Cardiac septum (tissue), 1 donor: ENCODE measurements at regions not wholly inside any gene's neighbourhood (a gene's known extent, or its start where the extent isn't known, plus 50 kb on each side); places are given as distances from the start of the nearest gene placed in this dataset.

Source experiments
- DNase-seq: peaks from one replicate; pipeline ENCODE4 v3.0.0-alpha.2; 2020; ENCODE audit warnings: low spot score
- intact Hi-C: fragments of 100-400 bp; cut with DNase I; formaldehyde crosslinking; loops from one replicate; pipeline ENCODE4 v1.14.0; 2022
- donor health status: DM: no; HTN: no; CAD: no.

GRCh38 chr7:112881-113280 lies 79.5 kb upstream of the FAM20C start:
- intact Hi-C loops: no loop called here
- no peak for DNase-seq

- intact Hi-C loops: no loop called here
- peak; percentile 84 for DNase-seq
Observed at GRCh38 chr7:115274-115911, 77.0 kb upstream of the FAM20C start.

DNA sequence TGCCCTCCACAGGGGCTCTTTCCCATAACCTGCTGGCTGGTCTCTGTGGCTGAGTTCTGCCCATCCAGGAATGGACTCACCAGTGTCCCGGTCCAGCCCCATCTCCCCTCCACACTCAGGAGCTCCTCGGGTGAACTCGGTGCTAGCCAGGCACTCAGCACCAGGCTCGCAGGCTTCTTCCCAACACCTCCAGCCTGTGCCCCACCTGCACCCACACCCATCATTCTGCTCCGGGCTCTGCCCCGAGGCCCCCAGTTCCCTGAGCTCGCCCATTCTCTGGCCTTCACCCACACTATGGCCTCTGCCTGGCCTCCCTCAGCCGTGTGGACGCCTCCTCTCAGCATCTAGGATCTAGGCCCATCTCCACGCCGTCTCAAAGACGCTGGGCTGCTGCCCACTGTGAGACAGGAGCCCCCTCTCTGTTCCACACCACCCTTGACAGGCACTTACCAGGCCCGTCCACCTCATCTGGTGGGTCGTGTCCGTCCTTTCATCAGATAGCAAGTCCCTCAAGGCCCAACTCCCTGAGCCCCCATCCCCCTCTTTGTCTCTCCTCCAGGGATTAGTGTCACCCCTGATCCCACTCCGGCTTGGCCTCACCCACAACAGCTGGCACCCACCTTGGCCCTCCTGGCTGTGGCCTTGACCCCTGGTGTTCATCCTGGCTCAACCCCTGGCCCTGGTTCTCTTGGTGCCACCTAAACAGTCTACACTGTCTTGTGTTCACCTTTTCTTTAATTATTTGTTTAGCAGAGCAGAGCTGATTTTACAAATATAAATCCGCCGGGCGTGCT lies 76.0 kb upstream of the FAM20C start:
- DNase-seq: no peak
- intact Hi-C loops: no loop called here

DNA sequence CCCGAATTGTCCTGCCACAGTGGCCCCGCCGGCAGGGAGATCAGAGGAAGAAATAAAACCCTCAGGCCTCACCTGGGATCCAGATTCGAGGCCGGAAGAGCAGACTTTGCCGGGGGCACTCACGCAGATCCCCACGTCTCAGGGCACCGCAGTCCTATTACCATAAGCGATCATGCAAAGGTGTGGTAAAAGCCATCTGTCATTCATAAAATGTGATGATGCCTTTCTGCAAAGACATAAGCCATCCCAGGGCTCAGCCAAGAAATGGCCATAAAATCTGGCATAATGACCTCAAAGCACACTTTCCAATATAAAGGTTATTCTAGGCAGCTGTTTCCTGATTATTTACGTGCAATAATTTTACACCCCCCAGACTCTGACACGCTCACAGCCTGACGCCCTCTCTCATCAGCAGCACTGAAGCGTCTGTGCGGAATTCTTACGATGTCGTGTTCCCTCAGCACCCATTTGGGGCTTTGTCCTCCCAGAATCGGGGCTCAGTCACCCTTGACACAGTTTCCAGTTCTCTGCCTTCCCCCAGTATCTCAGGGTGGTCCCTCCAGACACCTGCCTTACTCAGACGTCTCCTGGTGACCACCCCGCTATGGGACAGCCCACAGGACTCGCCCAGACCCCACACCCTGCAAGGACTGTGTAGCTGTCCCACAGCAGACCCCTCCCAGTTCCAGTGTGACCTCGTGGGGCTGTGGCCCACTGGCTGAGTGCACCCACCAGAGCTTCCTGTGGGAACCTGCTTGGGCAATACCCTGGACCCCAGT lies 74.3 kb upstream of the FAM20C start:
- intact Hi-C loops: loop anchor here (1.0 kb wide), 1 partner anchor 34 kb away; no protein-coding TSS in a partner anchor
- no peak for DNase-seq

DNA sequence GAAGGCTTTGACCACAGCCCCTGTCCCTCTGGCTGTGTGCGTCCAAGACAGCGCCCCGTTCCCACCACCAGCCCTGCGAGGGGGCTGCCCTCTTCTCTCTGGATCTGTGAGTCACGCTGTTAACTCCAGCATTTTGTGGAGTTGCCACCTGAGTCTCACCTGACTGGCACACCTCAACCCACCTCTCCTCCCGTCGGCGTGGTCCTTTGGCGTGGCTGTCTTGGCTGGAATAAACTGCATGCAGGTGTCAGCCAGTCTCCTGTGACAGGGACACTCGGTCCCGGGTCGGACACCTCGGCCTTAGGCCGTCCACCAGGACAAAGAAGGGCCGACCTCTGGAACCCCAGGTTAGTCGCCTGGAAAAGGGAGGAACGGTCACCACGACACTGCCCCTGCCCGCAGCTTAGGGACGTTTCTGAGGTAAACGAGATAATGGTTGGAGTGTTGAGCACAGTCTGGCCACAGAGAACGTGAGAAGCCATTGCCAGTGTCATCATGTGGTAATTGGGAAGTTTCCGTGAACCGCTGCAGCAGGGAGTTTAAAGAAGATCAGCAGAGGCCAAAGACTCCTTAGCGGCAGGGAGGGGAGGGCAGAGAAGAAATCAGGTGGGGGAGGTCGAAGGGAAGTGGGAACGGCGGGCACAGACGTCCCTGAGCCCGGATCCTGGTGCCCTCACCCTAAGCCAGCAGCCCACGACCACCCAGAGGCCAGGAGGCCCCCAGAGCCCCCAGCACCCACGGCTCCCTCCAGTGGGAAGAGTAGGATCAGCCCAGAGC lies 73.6 kb upstream of the FAM20C start:
- intact Hi-C loops: loop anchor here (1.0 kb wide), 1 partner anchor 35 kb away; no protein-coding TSS in a partner anchor
- no peak for DNase-seq

- intact Hi-C loops: no loop called here
- DNase-seq: peak; percentile 84
Observed at GRCh38 chr7:119392-120163, 72.8 kb upstream of the FAM20C start.

DNA sequence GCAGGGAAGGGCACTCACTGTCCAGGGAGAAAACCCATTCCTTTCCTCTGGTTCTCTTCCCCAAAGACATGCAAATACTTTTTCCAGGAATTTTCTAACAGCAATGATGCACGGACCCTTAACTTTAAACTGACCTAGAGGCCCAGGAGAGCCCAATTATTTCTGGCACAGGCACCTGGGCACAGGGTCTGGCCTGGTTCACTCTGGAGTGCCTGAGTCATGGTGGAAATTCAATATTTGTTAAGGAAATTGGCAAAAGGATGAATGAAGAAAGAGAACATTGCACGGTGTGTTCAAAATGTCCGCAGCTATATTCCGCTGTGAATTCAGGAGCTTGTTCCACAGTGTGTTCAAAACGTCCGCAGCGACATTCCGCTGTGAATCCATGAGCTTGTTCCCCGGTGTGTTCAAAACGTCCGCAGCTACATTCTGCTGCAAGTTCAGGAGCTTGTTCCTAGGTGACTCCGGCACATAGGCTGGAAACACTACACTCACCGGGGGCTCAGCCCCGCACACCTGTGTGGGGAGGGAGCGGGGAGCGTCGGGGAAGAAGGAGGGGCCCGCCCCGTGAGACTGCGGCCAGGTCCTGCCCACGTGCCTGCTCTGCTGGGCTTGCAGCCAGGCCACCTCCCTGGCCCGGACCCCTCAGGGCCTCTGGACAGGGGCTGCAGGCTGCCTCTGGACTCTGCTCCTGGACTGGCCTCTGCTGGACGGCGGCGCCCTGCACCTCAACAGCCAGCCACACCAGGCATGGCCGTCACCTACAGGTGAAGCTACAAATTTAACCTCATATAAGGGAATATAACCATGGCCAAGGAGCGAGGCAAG lies 72.0 kb upstream of the FAM20C start:
- intact Hi-C loops: no loop called here
- DNase-seq: no peak

GRCh38 chr7:121002-121785 lies 71.2 kb upstream of the FAM20C start:
- no peak for DNase-seq
- intact Hi-C loops: no loop called here

DNA sequence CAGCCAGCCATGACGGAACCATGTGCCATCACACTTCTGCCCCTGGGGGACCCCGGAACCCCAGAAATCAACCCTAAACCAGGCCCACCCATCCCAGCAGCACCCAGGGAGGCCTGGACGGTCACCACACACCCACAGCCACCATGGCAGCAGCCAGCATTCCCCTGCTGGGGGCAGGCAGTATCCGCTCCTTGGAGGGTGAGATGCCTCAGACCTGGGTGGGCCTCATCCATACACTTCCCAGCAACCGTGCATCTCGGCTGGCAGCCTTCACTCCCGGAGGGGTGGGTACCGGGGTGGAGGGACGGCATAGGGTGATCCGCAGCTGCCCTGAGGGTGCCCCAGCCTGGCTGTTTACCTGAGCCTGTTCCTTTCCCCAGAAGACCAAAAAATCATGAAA lies 69.1 kb upstream of the FAM20C start:
- intact Hi-C loops: no loop called here
- DNase-seq: no peak

- intact Hi-C loops: no loop called here
- no peak for DNase-seq
Observed at GRCh38 chr7:124130-124949, 68.0 kb upstream of the FAM20C start.

DNA sequence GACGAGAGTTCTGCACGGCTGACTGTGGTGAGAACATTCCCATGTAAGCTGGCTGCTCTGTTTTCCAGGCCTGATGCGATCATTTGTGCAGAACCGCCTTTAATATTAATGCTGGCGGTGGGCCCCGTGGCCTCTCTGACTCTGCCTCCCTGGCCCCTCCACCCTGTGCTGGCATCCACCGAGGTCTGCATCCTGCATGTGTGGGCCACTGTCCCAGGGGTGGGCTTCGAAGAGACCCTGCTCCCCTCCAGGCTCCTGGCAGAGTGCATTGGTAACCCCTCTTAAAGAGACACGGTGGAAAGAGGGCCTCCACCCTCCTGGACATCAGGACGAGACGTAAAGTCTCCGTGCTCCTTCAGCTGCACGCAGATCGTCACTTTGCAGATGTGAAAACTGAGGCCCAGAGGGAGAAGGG lies 67.3 kb upstream of the FAM20C start:
- no peak for DNase-seq
- intact Hi-C loops: no loop called here

DNA sequence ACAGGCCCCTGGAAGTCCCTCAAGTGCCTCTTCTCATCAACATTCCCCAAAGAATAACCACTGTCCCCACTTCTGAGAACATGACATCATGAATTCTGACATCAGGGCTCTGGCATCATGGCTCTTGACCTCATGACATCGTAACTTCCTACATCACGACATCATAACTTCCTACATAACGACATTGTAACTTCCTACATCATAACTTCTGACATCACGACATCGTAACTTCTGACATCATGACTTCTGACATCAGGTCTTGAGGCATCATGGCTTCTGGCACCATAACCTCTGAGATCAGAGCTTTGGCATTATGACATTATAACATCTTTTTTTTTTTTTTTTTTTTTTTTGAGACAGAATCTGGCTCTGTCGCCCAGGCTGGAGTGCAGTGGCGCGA lies 66.7 kb upstream of the FAM20C start:
- intact Hi-C loops: no loop called here
- DNase-seq: no peak

DNA sequence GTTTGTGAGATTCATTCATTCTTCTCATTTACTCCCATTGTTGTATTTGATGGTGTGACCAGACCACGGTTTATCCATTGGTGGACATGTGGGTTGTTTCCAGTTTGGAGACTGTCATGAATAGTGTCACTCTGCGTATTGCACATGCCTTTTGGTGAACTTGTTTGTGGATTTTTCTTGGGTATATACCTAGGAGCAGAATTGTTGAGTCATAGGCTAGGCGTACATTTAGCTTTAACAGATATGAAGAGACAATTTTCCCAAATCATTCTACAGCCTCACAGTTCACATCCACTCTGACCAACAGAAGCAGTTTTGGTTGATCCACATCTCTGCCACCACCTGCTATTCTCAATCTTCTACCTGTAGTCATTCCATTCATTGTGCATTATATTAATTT lies 66.0 kb upstream of the FAM20C start:
- no peak for DNase-seq
- intact Hi-C loops: no loop called here

DNA sequence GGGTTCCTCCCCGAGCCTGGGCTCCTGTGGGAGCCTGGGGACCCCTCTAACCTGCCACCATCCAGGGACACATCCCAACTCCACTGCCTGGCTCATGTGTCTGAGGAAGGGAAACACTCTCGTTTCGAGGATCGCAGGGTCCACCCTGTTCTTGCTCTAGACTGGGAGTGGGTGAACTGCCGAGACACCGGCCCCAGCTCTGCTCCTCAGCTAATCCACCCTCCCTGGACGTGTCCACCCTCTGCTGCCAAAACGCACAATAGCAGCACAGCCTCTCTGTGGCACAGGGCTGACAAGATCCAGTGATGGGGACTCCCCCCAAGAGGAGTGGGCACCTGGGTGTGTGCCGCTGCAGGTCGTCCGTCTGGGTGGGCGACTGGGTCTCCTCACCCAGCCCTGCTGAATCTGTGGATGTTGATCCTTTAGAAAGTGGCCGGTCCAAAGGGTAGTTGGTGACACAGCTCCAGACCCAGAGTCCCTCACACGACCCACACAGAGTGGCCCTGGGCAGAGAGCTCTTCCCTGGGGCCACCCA lies 65.2 kb upstream of the FAM20C start:
- intact Hi-C loops: no loop called here
- DNase-seq: no peak

DNA sequence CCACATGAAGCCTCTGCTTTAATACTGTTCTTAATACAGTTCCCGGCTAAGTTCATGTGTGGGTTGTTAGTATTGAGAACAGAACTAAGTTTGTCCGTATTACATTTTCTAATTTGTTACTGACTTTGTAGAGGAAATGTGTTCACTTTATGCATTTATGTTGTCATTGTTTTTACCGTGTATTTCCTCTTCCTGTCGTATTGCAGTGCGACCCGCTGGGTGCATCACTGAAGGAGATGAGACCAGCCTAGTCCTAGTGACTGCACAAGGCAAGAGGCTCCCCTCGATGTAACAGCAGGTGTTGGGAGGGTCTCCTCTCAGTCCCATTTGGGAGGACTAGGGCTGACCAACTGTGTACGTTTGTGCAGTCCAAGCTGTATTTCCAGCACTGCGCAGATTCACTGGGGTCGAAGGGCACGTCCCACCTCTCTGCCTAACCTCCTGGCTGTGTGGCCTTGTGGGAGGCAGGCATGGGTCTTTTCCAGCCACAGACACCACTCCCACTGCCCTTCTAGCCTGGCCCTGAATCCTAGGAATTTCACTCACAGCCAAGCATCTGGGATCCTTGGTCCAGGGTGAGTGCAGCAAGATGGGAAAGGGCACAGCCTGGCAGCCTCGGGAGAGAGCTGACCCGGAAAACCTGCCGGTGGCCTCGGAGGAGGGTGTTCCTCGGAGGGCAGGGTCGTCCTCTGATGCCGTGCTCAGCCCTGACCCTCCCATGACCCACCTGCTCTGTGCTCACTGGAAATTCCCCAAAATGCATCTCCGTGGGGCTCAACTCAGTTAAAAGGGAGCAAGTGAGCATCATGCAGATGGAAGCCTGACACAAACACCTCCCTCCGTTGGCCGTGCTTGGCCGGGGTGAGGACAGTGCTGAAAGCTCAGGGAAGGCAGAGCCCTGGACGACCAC lies 63.9 kb upstream of the FAM20C start:
- intact Hi-C loops: no loop called here
- no peak for DNase-seq
